ENCODE measurements at regions not wholly inside any gene's neighbourhood (a gene's known extent, or its start where the extent isn't known, plus 50 kb on each side); places are given as distances from the start of the nearest gene placed in this dataset.

DNA sequence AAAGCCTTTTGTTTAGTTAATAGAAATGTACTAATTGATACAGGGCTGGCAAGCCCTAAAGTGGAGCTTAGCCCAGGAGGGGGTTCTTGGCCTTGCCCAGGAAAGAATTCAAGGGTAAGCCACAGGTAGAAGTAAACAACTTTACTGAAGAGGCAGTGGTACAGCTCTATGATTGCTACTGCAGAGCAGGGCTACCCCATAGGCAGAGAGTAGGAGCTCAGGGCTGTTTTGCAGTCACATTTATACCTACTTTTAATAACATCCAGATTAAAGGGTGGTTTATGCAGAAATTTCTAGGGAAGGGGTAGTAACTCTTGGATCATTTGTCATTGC, 680.4 kb upstream of the GJE1 start:
- ChIA-PET POLR2A (no interaction called here), CTCF (no interaction called here)
- no peak for DNase-seq (ENCODE audit: extremely low spot score)
- TF ChIP-seq, protein P1, sequence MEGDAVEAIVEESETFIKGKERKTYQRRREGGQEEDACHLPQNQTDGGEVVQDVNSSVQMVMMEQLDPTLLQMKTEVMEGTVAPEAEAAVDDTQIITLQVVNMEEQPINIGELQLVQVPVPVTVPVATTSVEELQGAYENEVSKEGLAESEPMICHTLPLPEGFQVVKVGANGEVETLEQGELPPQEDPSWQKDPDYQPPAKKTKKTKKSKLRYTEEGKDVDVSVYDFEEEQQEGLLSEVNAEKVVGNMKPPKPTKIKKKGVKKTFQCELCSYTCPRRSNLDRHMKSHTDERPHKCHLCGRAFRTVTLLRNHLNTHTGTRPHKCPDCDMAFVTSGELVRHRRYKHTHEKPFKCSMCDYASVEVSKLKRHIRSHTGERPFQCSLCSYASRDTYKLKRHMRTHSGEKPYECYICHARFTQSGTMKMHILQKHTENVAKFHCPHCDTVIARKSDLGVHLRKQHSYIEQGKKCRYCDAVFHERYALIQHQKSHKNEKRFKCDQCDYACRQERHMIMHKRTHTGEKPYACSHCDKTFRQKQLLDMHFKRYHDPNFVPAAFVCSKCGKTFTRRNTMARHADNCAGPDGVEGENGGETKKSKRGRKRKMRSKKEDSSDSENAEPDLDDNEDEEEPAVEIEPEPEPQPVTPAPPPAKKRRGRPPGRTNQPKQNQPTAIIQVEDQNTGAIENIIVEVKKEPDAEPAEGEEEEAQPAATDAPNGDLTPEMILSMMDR (IDR thresholded peaks at IDR 0.05; ENCODE audit: control extremely low read depth, extremely low read depth, low read depth, missing control alignments): no peak

DNA sequence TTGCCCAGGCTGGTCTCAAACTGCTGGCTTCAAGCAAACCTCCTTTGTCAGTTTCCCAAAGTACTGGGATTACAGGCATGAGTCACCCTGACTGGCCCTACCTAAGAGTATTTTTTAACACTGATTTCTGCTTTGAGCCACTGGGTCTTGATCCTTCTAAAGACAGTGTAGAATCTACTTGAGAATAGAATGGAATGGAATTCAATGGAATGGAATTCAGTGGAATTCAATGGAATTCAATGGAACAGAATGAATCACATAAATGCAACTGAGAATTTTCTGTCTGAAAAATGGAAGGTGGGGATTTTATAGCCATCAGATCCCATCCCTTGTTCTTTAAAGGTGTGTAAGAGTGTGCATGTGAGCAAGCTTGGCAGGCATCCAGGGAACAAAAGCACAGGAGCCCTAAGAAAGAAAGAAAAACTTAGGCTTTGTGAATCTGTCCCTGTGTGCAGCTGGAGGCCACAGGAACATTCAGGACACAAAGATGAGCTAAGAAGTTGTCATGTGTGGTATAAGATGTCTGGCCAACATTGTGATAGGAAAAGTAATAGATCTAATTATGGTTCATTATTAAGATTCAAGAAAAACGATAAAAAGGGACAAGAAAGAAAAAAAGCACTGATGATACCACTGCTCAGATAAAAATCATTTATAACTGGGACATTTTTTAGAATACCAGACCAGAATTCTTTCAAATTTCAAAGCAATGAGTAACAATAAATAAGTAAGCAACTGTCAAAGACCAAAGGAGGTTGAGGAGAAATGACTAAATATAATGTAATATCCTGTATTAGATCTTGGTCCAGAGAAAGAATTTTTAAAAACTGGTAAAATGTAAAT, 681.0 kb upstream of the GJE1 start:
- ChIA-PET POLR2A (no interaction called here), CTCF (no interaction called here)
- no peak for DNase-seq (ENCODE audit: extremely low spot score)
- TF ChIP-seq, protein P1 (IDR thresholded peaks at IDR 0.05; ENCODE audit: control extremely low read depth, extremely low read depth, low read depth, missing control alignments): no peak

DNA sequence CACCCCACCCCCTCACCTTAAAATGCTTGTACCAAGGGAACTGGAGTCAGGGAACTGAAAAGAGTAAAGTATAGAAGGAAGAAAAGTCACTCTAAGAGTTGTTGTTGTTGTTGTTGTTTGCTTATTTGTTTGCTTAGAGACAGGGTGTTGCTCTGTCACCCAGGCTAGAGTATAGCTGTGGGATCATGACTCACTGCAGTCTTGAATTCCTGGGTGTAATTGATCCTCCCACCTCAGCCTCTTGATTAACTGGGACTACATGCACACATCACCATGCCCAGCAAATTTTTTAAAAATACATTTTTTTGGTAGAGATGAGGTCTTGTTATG, 681.6 kb upstream of the GJE1 start:
- no peak for DNase-seq (ENCODE audit: extremely low spot score)
- TF ChIP-seq, protein P1 (IDR thresholded peaks at IDR 0.05; ENCODE audit: control extremely low read depth, extremely low read depth, low read depth, missing control alignments): no peak
- ChIA-PET POLR2A (no interaction called here), CTCF (no interaction called here)

- ChIA-PET CTCF (no interaction called here), POLR2A (no interaction called here)
- TF ChIP-seq, protein P1 (IDR thresholded peaks at IDR 0.05; ENCODE audit: control extremely low read depth, extremely low read depth, low read depth, missing control alignments): no peak
- no peak for DNase-seq (ENCODE audit: extremely low spot score)
Observed at GRCh38 chr6:141445928-141446628, 686.6 kb upstream of the GJE1 start.

GRCh38 chr6:141443668-141444289, 688.9 kb upstream of the GJE1 start:
- ChIA-PET POLR2A (no interaction called here), CTCF (interaction anchor here (1.5 kb wide), 1 partner anchor 14 kb away, joined by 3 read pairs; no protein-coding TSS in a partner anchor)
- TF ChIP-seq, protein P1 (IDR thresholded peaks at IDR 0.05; ENCODE audit: control extremely low read depth, extremely low read depth, low read depth, missing control alignments): no peak
- no peak for DNase-seq (ENCODE audit: extremely low spot score)

DNA sequence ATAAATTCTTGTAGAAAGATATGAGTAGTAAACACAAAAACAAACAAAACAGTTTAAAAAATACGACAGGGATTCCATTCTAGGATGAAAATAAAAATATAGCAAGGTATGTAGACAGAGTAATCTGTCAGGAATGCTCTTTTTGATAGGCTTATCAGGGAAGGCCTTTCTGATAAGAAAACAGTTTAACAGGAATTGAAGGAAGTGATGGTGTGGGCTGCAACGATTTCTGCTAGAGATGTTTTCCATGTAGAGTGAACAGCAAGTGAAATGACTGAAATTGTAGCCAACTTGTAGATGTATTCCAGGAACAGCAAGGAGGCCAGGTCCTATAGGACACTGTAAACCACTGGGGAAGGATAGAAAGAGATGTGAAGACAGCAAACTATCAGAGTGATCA, 689.7 kb upstream of the GJE1 start:
- POLR2A ChIA-PET: no interaction called here
- DNase-seq (ENCODE audit: extremely low spot score): no peak
- TF ChIP-seq, protein P1 (IDR thresholded peaks at IDR 0.05; ENCODE audit: control extremely low read depth, extremely low read depth, low read depth, missing control alignments): no peak
- CTCF ChIA-PET: no interaction called here
